Smooth muscle cell (in vitro differentiated cells): ENCODE measurements at regions not wholly inside any gene's neighbourhood (a gene's known extent, or its start where the extent isn't known, plus 50 kb on each side); places are given as distances from the start of the nearest gene placed in this dataset.

Source experiments
- DNase-seq: peaks from one replicate; lab custom pipeline; 2025; ENCODE audit not compliant: unreplicated experiment; lab: John Stamatoyannopoulos, UW
- H2AFZ ChIP-seq: fragments of 200-600 bp; sonication (generic); 2 replicates; pipeline ENCODE4 v1.6.0; 2016; ENCODE audit warnings: antibody characterized with exemption, low read depth, mild to moderate bottlenecking
- H3F3A ChIP-seq: fragments of 200-600 bp; sonication (generic); 2 replicates; pipeline ENCODE4 v1.6.0; 2017; ENCODE audit warnings: antibody characterized with exemption, low read depth
- H3K27ac ChIP-seq: fragments of 200-600 bp; sonication (generic); 2 replicates; pipeline ENCODE4 v1.5.1; 2016; ENCODE audit warnings: low read depth, mild to moderate bottlenecking
- H3K27me3 ChIP-seq: fragments of 200-600 bp; sonication (generic); 2 replicates; pipeline ENCODE4 v1.6.1; 2016; ENCODE audit warnings: low read depth, mild to moderate bottlenecking
- H3K36me3 ChIP-seq: fragments of 200-600 bp; sonication (generic); 2 replicates; pipeline ENCODE4 v1.5.1; 2016; ENCODE audit warnings: low read depth
- H3K4me1 ChIP-seq: fragments of 200-600 bp; sonication (generic); 2 replicates; pipeline ENCODE4 v1.5.1; 2016; ENCODE audit warnings: low read depth
- H3K4me2 ChIP-seq: fragments of 200-600 bp; sonication (generic); 2 replicates; pipeline ENCODE4 v1.6.0; 2016; ENCODE audit warnings: mild to moderate bottlenecking
- H3K4me3 ChIP-seq: fragments of 200-600 bp; sonication (generic); 2 replicates; pipeline ENCODE4 v1.5.1; 2016; ENCODE audit warnings: mild to moderate bottlenecking
- H3K79me2 ChIP-seq: fragments of 200-600 bp; sonication (generic); 2 replicates; pipeline ENCODE4 v1.6.0; 2016; ENCODE audit warnings: low read depth, mild to moderate bottlenecking
- H3K9ac ChIP-seq: fragments of 200-600 bp; sonication (generic); 2 replicates; pipeline ENCODE4 v1.6.0; 2016; ENCODE audit warnings: low read depth
- H3K9me3 ChIP-seq: fragments of 200-600 bp; sonication (generic); replicated peaks from 2 replicates; pipeline ENCODE4 v1.5.1; 2016; ENCODE audit warnings: low read depth
- H4K20me1 ChIP-seq: fragments of 200-600 bp; sonication (generic); 2 replicates; pipeline ENCODE4 v1.6.0; 2016; ENCODE audit warnings: low read depth
- CTCF ChIP-seq: fragments of 200-600 bp; sonication (generic); IDR thresholded peaks from 2 replicates; pipeline ENCODE4 v1.5.1; 2017; ENCODE audit warnings: borderline replicate concordance, mild to moderate bottlenecking, antibody characterized with exemption; ENCODE audit not compliant: insufficient read depth, poor library complexity, severe bottlenecking
- WGBS: methylation state at CpG from one replicate; pipeline ENCODE4 v1.1.7; 2016; ENCODE audit warnings: low lambda C conversion rate; 5-methylcytosine and 5-hydroxymethylcytosine counted together

- no peaks in the 10 kb centered on the region for H3F3A ChIP-seq
- no peak overlapping the region for H3K27ac ChIP-seq
- no peak overlapping the region for H3K4me3 ChIP-seq
- H3K27me3 ChIP-seq, result no peaks in the 10 kb centered on the region
- TF ChIP-seq CTCF, result no peak
- no peaks in the 10 kb centered on the region for H3K9me3 ChIP-seq
- no peaks in the 10 kb centered on the region for H3K79me2 ChIP-seq
- no peak overlapping the region for H3K9ac ChIP-seq
- H4K20me1 ChIP-seq, result no peaks in the 10 kb centered on the region
- no peaks in the 10 kb centered on the region for H3K36me3 ChIP-seq
- H3K4me2 ChIP-seq, result no peak overlapping the region
- peaks cover 11% of the 10 kb centered on the region for H3K4me1 ChIP-seq
- DNase-seq, result no peak
- WGBS, result 88% methylated on average over 3 of the region's 3 CpGs
- H2AFZ ChIP-seq, result no peak overlapping the region
These were observed 204.6 kb downstream of the SP3 start for GRCh38 chr2:173760553-173760952.

GRCh38 chr2:173761603-173762119 lies 203.5 kb downstream of the SP3 start:
- Histone ChIP-seq H3K4me1 (peaks cover 11% of the 10 kb centered on the region), H3K9ac (no peak overlapping the region), H2AFZ (no peak overlapping the region), H4K20me1 (no peaks in the 10 kb centered on the region), H3K4me2 (no peak overlapping the region), H3F3A (no peaks in the 10 kb centered on the region), H3K79me2 (no peaks in the 10 kb centered on the region), H3K4me3 (no peak overlapping the region), H3K9me3 (no peaks in the 10 kb centered on the region), H3K27ac (no peak overlapping the region), H3K36me3 (no peaks in the 10 kb centered on the region), H3K27me3 (no peaks in the 10 kb centered on the region)
- no peak for TF ChIP-seq CTCF
- no peak for DNase-seq
- WGBS, result 91% methylated on average over 8 of the region's 8 CpGs

- Histone ChIP-seq H3K9me3 (no peaks in the 10 kb centered on the region), H3K27ac (no peak overlapping the region), H2AFZ (no peak overlapping the region), H3K4me1 (peaks cover 11% of the 10 kb centered on the region), H3K4me3 (no peak overlapping the region), H3K4me2 (no peak overlapping the region), H4K20me1 (no peaks in the 10 kb centered on the region), H3K36me3 (no peaks in the 10 kb centered on the region), H3K79me2 (no peaks in the 10 kb centered on the region), H3K9ac (no peak overlapping the region), H3F3A (no peaks in the 10 kb centered on the region), H3K27me3 (no peaks in the 10 kb centered on the region)
- no peak for TF ChIP-seq CTCF
- WGBS, result 66% methylated on average over 2 of the region's 2 CpGs
- no peak for DNase-seq
These were observed 203.0 kb downstream of the SP3 start for GRCh38 chr2:173762221-173762620.

- H3K4me3 ChIP-seq, result no peak overlapping the region
- H3K27ac ChIP-seq, result no peak overlapping the region
- no peaks in the 10 kb centered on the region for H3K27me3 ChIP-seq
- H3K4me2 ChIP-seq, result no peak overlapping the region
- H4K20me1 ChIP-seq, result no peaks in the 10 kb centered on the region
- DNase-seq, result no peak
- H3F3A ChIP-seq, result no peaks in the 10 kb centered on the region
- no peaks in the 10 kb centered on the region for H3K9me3 ChIP-seq
- H3K79me2 ChIP-seq, result no peaks in the 10 kb centered on the region
- H2AFZ ChIP-seq, result no peak overlapping the region
- WGBS, result 94% methylated on average over 2 of the region's 2 CpGs
- peaks cover 11% of the 10 kb centered on the region for H3K4me1 ChIP-seq
- no peak overlapping the region for H3K9ac ChIP-seq
- no peaks in the 10 kb centered on the region for H3K36me3 ChIP-seq
- TF ChIP-seq CTCF, result no peak
These were observed 202.3 kb downstream of the SP3 start for GRCh38 chr2:173762864-173763263.
